ENCODE measurements at regions not wholly inside any gene's neighbourhood (a gene's known extent, or its start where the extent isn't known, plus 50 kb on each side); places are given as distances from the start of the nearest gene placed in this dataset.
"Not testable (repeated sequence)": the region's sequence is repeated elsewhere in the genome, so short reads cannot be mapped to it uniquely, and the experiment has no call there.

GRCh38 chr1:181260994-181261393 lies 172.5 kb downstream of the IER5 start:
- no peak for DNase-seq

- no peak for DNase-seq
Observed at GRCh38 chr1:181262069-181262468, 173.6 kb downstream of the IER5 start.

GRCh38 chr1:181263444-181263843 lies 174.9 kb downstream of the IER5 start:
- DNase-seq: no peak

DNA sequence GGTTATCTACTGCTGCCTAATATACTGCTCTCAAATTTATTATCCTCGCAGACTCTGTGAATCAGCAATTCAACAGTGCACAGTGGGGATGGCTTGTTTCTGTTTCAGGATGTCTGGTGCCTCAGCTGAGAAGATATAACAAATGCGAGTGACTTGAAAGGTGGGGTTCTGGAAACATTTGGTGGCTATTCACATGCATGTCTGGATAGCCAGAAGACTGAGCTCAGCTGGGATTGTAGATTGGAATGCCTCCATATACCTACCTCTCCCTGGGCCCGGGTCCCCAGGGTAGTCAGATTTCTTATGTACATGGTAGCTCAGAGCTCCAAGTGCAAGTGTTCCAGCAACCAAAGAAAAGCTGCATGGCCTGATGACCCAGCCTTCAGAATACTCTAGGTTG lies 176.3 kb downstream of the IER5 start:
- no peak for DNase-seq

GRCh38 chr1:181284978-181285377 lies 196.5 kb downstream of the IER5 start:
- no peak for DNase-seq

- DNase-seq: no peak
Observed at GRCh38 chr1:181295217-181295616, 188.1 kb upstream of the CACNA1E start.

DNA sequence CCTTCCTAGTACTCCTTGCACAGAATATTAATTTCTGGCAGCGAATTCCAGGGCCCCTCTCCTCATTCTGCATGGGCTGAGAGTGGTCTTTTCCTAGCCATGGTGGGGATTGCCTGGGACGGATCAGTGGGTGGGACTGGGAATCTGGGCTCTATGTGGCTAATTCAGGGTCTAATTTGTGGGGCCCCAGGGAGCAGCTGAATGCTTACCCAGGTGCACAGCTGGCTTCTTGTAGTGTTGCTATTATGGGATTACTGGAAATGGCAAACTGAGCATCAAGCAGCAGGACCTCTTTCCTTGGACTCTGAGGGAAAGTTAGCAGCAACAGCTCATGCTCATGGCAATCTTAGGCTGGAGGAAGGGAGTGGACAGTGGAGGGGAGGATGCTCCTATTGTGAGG lies 187.1 kb upstream of the CACNA1E start:
- DNase-seq: no peak

DNA sequence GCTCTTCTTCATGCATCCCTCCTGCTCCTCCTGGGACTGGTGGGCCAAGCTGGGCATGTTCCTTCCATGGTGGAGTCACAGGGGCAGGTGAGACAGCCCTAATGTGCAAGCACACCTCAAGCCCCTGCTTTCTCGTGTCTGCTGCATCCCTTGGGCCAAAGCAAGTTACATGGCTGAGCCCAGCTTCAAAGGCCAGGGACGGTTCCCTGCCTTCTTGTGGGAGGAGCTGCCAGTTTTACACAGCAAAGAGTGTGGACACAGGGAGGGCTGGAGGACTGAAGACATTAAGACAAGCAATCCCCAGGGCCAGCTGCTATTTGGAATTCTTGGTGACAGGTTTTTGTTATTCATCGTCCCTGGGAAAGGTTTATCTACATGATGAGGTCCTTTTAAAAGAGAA lies 175.2 kb upstream of the CACNA1E start:
- DNase-seq: no peak

GRCh38 chr1:181310560-181310959 lies 172.8 kb upstream of the CACNA1E start:
- no peak for DNase-seq

DNA sequence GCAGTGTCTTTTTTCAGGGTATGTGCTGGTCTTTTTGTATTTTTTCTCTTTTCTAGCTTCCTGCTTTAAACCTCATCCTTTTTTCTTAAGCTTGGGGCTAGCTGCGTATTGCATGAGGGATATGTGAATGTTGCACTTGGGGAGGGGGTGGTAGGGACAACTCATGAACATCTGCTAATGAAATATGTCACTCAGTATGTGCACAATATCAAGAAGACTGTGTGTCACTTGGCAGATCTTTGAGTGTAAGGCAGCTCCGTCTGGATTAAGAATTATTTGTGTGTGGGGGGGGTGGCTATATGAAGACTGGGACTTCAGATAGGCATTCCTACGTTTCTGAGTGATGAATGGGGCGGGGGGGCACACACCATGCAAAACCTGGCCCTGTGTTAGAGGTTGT lies 170.4 kb upstream of the CACNA1E start:
- DNase-seq: no peak

DNA sequence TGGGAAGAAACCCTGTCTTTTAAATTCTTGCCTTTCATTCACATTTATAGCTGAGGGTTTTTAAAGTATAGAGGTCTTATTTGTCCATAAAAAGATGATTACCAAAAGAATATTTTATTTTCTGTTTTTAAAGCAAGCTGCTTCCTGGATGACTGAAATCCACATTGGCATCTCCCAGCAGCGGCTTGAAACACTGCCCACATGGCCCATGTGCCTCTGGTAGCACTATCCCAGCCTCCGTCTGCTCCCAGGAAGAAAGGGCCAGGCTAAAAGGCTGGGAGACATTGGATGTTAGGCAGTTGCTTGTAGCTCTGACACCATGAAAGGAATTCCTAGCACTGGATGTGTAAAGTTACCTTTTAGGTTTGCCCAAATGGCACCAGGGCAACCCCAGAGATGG lies 169.9 kb upstream of the CACNA1E start:
- no peak for DNase-seq

- no peak for DNase-seq
Observed at GRCh38 chr1:181314010-181314409, 169.3 kb upstream of the CACNA1E start.

GRCh38 chr1:181314959-181315358 lies 168.4 kb upstream of the CACNA1E start:
- no peak for DNase-seq

DNA sequence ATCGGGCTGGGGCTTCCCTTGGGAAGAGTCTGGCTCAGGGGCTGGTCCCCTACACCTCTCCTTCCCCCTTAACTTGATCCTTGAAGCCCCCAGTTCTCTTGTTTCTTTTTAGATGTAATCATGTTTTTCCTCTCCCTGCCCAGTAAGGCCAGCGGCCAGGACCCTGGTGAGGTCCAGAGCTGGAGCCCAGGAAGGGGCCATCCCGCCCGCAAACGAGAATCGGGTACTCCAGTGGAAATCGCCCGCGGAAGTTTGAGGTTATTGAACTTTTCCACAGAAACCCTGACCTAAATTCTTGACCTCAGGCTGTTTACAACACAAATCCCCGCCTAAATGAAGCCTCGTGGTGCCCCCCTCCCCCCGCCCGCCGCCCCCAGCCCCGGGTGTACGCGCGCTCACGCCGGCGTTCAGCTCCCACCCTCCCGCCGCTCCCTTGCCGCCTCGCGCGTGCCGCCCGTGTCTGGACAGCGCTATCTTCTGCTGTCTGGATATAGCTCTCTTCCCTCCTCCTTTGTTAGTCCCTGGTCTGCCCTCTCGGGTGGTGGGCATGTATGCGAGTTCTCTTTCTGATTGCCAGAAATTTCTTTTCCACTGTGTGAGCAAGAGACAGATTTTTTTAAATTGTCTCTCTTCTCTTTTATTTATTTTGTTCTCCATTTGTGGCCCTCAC lies 165.9 kb upstream of the CACNA1E start:
- DNase-seq: no peak

DNA sequence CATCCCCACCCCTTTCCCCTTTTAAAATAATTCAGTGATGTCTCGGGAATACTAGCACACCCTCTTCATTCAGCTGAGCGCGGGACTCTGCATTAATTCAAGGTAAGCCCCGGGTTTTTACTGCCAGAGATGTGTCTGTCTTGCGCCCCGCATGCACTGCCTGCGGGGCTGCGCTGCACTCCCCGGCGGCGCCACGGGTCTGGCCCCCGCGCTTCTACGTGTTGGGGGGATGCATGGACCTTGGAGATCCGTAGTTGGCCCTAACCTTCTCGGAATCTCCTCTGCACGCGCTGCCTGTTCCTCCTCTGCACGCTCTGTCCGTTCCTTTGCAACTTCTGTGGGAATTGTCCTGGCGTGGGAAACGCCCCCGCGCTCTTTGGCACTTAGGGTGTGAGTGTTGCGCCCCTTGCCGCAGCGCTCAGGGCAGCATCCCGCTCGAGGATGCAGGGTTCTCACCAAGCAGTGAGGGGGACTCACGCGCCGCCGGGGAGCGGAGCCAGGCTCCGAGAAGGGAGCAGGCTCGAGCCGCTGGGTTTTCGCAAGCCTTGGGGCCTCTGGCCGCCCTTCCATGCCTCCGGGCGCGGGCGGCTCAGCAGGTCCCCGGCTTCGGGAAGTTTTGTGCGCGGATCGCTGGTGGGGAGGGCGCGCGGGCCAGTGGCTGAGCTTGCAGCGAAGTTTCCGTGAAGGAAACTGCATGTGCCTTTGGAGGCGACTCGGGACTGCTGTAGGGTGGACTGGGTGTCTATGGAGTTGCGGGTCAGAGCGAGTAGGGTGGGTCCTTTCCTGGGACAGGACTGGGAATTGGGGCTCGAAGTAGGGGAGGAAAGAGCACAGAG lies 165.1 kb upstream of the CACNA1E start:
- DNase-seq: no peak

DNA sequence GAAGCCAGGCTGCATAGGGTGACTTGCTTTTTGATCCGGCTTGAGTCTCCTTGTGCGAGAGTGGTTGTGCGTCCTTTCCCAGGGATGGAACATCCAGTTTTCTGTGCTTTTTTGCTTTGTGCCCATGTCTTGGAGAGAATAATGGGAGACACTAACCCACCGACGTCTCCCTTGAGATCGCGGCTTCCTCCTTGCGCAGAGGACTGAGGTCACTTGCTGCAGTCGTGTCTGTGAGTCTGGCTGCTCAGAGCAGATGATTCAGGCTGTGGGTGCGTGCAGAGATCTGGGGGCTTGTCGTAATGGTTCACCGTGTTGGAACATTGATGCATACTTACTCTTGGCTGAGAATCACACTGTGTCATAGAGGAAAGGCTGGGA lies 164.5 kb upstream of the CACNA1E start:
- no peak for DNase-seq

DNA sequence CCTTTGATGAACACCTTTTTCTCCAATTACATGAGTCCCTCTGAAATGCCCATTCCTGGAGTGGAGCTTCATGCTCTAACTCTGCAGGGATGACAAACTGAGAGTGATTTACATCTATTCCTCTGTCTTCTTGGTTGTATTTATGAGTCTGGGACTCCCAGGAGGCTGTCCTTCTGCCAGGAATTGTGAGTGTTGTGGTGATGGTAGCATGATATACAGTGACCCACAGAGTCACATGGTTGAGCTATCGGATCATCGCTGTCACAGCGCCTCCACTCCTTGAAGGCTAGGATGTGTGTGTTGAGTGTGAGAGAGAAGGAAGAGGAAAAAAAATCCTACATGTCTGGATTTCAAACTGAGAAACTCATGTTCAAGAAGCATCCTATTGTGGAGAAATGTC lies 163.4 kb upstream of the CACNA1E start:
- DNase-seq: no peak

- no peak for DNase-seq
Observed at GRCh38 chr1:181324797-181325616, 158.3 kb upstream of the CACNA1E start.

GRCh38 chr1:181325765-181326164 lies 157.6 kb upstream of the CACNA1E start:
- not testable (repeated sequence) for DNase-seq

GRCh38 chr1:181326348-181326747 lies 157.0 kb upstream of the CACNA1E start:
- DNase-seq: no peak

- no peak for DNase-seq
Observed at GRCh38 chr1:181327796-181328195, 155.5 kb upstream of the CACNA1E start.

- no peak for DNase-seq
Observed at GRCh38 chr1:181334724-181335123, 148.6 kb upstream of the CACNA1E start.

- DNase-seq: no peak
Observed at GRCh38 chr1:181335631-181336030, 147.7 kb upstream of the CACNA1E start.

All from NCI-H748 treated with DMSO at 0.1 percent for 48 hours (cell line).